ENCODE measurements at regions not wholly inside any gene's neighbourhood (a gene's known extent, or its start where the extent isn't known, plus 50 kb on each side); places are given as distances from the start of the nearest gene placed in this dataset.

DNA sequence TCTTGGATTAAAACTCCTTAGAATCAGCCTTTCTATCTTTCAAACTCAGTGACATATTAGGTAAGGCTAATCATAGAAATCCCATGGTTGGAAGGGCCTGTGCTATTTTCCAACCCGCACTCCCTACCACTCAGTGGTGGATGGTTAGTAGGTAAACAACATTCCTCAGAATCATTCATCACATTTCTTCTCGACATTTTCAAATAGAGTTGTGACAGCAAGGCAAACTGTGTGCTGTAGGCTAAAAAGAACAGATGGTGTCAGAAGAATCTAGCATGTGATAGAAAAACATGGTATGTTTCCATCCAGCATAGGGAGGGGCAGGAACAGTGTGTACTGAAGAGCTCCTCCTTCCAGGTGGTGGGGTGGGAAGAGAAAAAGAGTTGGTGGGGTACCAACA is 227.3 kb upstream of the NMUR2 start:
- peaks cover 21 to 31% (median 30%) of the 10 kb centered on the region in 4 donors for H3K4me1 ChIP-seq
- TF ChIP-seq POLR2AphosphoS5 (IDR thresholded peaks at IDR 0.05) (peak; percentile 68 to 71), EP300 (IDR thresholded peaks at IDR 0.05) (no peak), POLR2A (IDR thresholded peaks at IDR 0.05; ENCODE audit: low read depth) (no peak)
- TF ChIP-seq, protein P1, sequence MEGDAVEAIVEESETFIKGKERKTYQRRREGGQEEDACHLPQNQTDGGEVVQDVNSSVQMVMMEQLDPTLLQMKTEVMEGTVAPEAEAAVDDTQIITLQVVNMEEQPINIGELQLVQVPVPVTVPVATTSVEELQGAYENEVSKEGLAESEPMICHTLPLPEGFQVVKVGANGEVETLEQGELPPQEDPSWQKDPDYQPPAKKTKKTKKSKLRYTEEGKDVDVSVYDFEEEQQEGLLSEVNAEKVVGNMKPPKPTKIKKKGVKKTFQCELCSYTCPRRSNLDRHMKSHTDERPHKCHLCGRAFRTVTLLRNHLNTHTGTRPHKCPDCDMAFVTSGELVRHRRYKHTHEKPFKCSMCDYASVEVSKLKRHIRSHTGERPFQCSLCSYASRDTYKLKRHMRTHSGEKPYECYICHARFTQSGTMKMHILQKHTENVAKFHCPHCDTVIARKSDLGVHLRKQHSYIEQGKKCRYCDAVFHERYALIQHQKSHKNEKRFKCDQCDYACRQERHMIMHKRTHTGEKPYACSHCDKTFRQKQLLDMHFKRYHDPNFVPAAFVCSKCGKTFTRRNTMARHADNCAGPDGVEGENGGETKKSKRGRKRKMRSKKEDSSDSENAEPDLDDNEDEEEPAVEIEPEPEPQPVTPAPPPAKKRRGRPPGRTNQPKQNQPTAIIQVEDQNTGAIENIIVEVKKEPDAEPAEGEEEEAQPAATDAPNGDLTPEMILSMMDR (IDR thresholded peaks at IDR 0.05) = no peak

DNA sequence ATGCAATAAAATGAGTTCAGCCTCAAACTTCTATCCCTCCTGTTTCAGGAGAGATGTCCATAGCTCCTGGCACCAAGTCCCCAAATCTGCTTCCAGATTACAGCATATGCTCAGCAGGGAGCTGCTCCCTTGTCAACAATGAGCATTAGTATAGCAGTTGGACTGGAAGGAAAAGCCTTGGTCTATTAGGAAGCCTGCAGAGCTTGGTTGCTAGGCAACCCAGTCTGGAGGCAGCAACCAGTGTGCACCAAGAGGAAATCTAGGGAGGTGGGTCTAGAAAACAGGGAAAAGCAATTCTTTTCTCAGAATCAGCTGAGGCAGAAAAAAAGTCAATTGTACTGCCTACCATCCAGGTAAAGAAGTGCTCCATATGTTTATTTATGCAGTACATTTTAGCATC is 229.5 kb upstream of the NMUR2 start:
- intact Hi-C loops (cut with DNase I) = no loop called here
- no peaks in the 10 kb centered on the region for H3K27me3 ChIP-seq
- DNase-seq (ENCODE audit: extremely low spot score) = no peak
- H3K36me3 ChIP-seq = no peaks in the 10 kb centered on the region
- H3K4me3 ChIP-seq = no peak overlapping the region
- no peaks in the 10 kb centered on the region for H3K9me3 ChIP-seq
- TF ChIP-seq POLR2AphosphoS5 (IDR thresholded peaks at IDR 0.05) (no peak), EP300 (IDR thresholded peaks at IDR 0.05) (no peak), POLR2A (IDR thresholded peaks at IDR 0.05; ENCODE audit: low read depth) (no peak)
- TF ChIP-seq, protein P1 (IDR thresholded peaks at IDR 0.05) = no peak
- H3K27ac ChIP-seq (replicated peaks in 1 of 4) = no peak overlapping the region
- peaks cover 26 to 44% (median 37%) of the 10 kb centered on the region in 4 donors for H3K4me1 ChIP-seq

More for the DNA sequence above, 227.3 kb upstream of the NMUR2 start:
- Histone ChIP-seq H3K27me3 (no peaks in the 10 kb centered on the region), H3K9me3 (no peaks in the 10 kb centered on the region), H3K36me3 (no peaks in the 10 kb centered on the region), H3K4me3 (no peak overlapping the region), H3K27ac (replicated peaks in 1 of 4) (peak overlapping the region; percentile 28 to 44 (median 32))
- WGBS = 40% methylated on average over 2 of the region's 2 CpGs
- intact Hi-C loops (cut with DNase I) = no loop called here
- no peak for DNase-seq (ENCODE audit: extremely low spot score)

DNA sequence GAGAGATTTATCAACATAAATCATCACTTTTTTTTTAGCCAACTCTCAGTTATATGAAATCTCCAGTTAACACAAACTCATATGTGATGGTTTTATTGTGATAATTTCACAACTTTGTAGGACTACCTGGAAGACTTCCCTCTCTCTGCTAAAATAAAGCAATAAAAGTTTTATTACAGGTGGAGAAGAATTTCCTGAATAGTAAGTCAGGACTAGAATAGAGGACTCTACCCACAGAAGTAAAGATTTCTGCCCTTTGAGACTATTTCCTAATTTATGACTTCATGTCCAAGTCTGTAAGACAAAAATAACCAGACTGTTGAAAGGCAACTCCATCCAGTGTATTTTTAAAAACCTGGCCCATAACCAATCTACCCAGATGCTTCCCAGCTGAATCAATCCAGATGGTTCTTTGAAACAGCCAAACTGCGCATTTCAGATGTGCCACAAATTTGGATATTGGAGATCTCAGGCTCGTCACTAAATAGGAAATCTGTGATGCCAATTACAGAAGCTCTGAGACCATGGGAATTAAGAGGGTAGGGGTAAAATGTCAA is 234.0 kb upstream of the NMUR2 start:
- Histone ChIP-seq H3K4me3 (no peak overlapping the region), H3K36me3 (no peaks in the 10 kb centered on the region), H3K9me3 (no peaks in the 10 kb centered on the region), H3K27ac (replicated peaks in 1 of 4) (no peak overlapping the region), H3K27me3 (no peaks in the 10 kb centered on the region), H3K4me1 (peaks cover 5 to 27% (median 14%) of the 10 kb centered on the region in 4 donors)
- 41% methylated on average over 2 of the region's 2 CpGs for WGBS
- intact Hi-C loops (cut with DNase I) = no loop called here
- no peak for TF ChIP-seq EP300 (IDR thresholded peaks at IDR 0.05)
- peak in 1 of 2 donors; percentile 27 for TF ChIP-seq POLR2AphosphoS5 (IDR thresholded peaks at IDR 0.05)
- TF ChIP-seq, protein P1 (IDR thresholded peaks at IDR 0.05) = no peak
- no peak for DNase-seq (ENCODE audit: extremely low spot score)

DNA sequence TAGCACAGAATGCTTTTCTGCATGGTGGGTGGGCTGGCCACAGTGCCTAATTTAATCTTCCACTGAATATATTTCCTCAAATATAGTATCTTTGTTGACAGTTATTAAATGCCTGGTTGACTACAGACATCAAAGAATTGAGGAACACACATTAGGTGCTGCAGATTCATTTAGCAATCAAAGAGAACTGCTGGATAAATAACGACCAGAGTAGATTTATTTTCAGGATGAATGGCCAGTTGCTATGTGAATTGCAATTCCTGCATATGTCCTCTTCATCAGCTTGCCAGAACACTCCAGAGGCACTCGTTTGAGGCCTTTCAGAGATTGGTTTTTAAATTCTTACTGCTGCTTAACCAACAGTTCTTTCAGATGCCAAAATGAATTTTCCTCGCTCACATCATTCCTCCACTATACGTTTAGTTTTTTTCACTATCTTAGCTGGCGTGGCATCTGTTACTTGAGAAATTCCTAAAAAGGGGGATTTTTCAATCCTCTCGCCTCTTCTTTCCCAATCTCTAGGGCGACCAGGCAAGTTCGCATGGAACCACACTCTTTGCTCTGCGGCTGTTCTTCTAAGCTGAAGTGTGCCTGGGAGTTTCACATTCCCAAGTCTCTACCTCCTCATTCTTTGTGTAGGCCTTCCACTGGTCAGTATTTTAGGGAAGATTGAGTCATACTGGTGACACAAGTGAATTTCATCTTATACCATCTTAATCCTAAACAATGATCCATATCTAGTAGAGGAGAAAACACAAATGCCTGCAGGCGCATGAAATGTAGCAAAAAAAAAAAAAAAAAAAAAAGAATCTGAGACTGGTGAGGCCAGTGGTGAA is 237.1 kb upstream of the NMUR2 start:
- intact Hi-C loops (cut with DNase I) = no loop called here
- H3K27me3 ChIP-seq = no peaks in the 10 kb centered on the region
- WGBS = 81% methylated on average over 10 of the region's 10 CpGs
- H3K9me3 ChIP-seq = no peaks in the 10 kb centered on the region
- no peak overlapping the region for H3K27ac ChIP-seq (replicated peaks in 1 of 4)
- TF ChIP-seq, protein P1 (IDR thresholded peaks at IDR 0.05) = no peak
- TF ChIP-seq EP300 (IDR thresholded peaks at IDR 0.05) = no peak
- TF ChIP-seq POLR2AphosphoS5 (IDR thresholded peaks at IDR 0.05) = no peak
- no peak for TF ChIP-seq POLR2A (IDR thresholded peaks at IDR 0.05; ENCODE audit: low read depth)
- H3K4me1 ChIP-seq = peaks cover 5 to 15% (median 7%) of the 10 kb centered on the region in 4 donors
- H3K36me3 ChIP-seq = no peaks in the 10 kb centered on the region
- no peak overlapping the region for H3K4me3 ChIP-seq
- no peak for DNase-seq (ENCODE audit: extremely low spot score)
